PFSK-1 (cell line): ENCODE measurements at regions not wholly inside any gene's neighbourhood (a gene's known extent, or its start where the extent isn't known, plus 50 kb on each side); places are given as distances from the start of the nearest gene placed in this dataset.

Experiments
- FOXP2 ChIP-seq: optimal IDR thresholded peaks from 2 replicates; pipeline ENCODE3; 2011; ENCODE audit warnings: borderline replicate concordance, control low read depth, inconsistent platforms; ENCODE audit not compliant: insufficient read depth; ENCODE audit errors: extremely low read length, extremely low read depth
- POLR2AphosphoS5 ChIP-seq: IDR thresholded peaks from 2 replicates; pipeline ENCODE4 v1.6.1; 2012; ENCODE audit warnings: low read depth, mild to moderate bottlenecking, control low read depth, low read length, moderate library complexity
- SIN3A ChIP-seq: IDR thresholded peaks from 2 replicates; pipeline ENCODE4 v1.6.1; 2012; ENCODE audit warnings: mild to moderate bottlenecking, low read length, moderate library complexity, borderline replicate concordance; ENCODE audit not compliant: insufficient read depth
- TAF1 ChIP-seq: IDR thresholded peaks from 2 replicates; pipeline ENCODE4 v1.6.1; 2012; ENCODE audit warnings: low read length, control low read depth, borderline replicate concordance; ENCODE audit not compliant: insufficient read depth
- TF ChIP-seq, protein P1 (sequence below), 2 experiments: IDR thresholded peaks; 2 replicates each; pipeline versions ENCODE4 v1.6.1 to v1.8.0; 2011 to 2012; ENCODE audit warnings: low read depth in 2 of 2, low read length in 2 of 2, control low read depth in 1 of 2, inconsistent platforms in 1 of 2, mild to moderate bottlenecking in 1 of 2, moderate library complexity in 1 of 2; ENCODE audit not compliant: insufficient read depth in 1 of 2

DNA sequence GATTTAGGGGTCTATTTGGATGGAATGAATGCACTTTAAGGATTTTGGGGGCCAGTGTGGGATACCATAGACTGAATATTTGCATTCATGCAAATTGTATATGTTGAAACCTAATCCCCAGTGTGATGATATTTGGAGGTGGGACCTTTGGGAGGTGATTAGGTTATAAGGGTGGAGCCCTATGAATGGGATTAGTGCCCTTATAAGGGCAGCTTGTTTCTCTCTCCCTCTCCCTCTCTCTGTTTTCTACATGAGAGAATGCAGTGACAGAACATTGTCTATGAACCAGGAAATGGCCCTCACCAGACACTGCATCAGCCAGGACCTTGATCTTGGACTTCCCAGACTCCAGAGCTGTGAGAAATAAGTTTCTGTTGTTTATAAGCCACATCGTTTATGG is 166.1 kb downstream of the MED10 start:
- no peak for TF ChIP-seq POLR2AphosphoS5
- TF ChIP-seq TAF1, result no peak
- TF ChIP-seq, protein P1, sequence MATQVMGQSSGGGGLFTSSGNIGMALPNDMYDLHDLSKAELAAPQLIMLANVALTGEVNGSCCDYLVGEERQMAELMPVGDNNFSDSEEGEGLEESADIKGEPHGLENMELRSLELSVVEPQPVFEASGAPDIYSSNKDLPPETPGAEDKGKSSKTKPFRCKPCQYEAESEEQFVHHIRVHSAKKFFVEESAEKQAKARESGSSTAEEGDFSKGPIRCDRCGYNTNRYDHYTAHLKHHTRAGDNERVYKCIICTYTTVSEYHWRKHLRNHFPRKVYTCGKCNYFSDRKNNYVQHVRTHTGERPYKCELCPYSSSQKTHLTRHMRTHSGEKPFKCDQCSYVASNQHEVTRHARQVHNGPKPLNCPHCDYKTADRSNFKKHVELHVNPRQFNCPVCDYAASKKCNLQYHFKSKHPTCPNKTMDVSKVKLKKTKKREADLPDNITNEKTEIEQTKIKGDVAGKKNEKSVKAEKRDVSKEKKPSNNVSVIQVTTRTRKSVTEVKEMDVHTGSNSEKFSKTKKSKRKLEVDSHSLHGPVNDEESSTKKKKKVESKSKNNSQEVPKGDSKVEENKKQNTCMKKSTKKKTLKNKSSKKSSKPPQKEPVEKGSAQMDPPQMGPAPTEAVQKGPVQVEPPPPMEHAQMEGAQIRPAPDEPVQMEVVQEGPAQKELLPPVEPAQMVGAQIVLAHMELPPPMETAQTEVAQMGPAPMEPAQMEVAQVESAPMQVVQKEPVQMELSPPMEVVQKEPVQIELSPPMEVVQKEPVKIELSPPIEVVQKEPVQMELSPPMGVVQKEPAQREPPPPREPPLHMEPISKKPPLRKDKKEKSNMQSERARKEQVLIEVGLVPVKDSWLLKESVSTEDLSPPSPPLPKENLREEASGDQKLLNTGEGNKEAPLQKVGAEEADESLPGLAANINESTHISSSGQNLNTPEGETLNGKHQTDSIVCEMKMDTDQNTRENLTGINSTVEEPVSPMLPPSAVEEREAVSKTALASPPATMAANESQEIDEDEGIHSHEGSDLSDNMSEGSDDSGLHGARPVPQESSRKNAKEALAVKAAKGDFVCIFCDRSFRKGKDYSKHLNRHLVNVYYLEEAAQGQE (IDR thresholded peaks at IDR 0.05; ENCODE audit: insufficient read depth in 1 of 2, low read depth in 2 of 2, low read length in 2 of 2), result no peak
- TF ChIP-seq SIN3A, result no peak
- no peak for TF ChIP-seq FOXP2
